LNCaP clone FGC (cell line): ENCODE measurements at regions not wholly inside any gene's neighbourhood (a gene's known extent, or its start where the extent isn't known, plus 50 kb on each side); places are given as distances from the start of the nearest gene placed in this dataset.

ENCODE experiments used
- DNase-seq: peaks from one replicate; pipeline ENCODE4 v3.0.0-alpha.2; 2011; ENCODE audit warnings: low read depth
- H3K4me3 ChIP-seq: 2 replicates; pipeline ENCODE4 v1.5.1; 2011; ENCODE audit warnings: mild to moderate bottlenecking, low read depth, low read length, control low read depth
- CTCF ChIP-seq: IDR thresholded peaks from 2 replicates; pipeline ENCODE4 v1.5.1; 2012; ENCODE audit warnings: mild to moderate bottlenecking; ENCODE audit not compliant: control insufficient read depth, insufficient read depth; ENCODE audit errors: extremely low read depth

DNA sequence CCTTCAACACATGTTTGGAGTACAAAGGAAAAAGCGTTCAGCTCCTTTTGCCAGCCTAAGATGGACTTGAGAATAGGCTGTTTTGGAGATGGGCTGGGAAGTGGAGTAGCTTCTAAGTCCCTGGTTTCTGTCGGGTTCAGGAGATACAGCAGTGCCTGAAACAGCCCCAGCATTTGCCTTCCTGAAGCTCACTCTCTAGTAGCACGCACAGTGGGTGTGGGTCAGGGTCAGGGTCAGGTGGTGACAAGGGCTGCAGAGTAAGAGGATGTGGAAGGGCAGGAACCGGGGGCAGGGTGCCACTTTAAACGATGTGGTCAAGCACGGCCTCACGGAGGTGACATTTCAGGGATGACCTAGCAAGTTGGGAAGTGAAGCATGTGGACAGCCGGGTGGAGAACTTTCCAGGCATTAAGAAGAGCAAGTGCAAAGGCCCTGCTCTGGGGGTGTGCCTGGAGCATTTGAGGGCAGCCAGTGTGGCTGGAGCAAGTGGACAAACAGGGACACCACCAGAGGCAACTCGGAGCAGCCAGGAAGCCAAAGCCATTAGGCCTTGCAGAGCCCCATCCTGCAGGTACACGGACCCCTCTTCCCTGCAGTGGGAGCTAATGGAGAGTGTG lies 382.2 kb upstream of the ZMIZ1 start:
- H3K4me3 ChIP-seq = no peak overlapping the region
- TF ChIP-seq CTCF = no peak
- no peak for DNase-seq

DNA sequence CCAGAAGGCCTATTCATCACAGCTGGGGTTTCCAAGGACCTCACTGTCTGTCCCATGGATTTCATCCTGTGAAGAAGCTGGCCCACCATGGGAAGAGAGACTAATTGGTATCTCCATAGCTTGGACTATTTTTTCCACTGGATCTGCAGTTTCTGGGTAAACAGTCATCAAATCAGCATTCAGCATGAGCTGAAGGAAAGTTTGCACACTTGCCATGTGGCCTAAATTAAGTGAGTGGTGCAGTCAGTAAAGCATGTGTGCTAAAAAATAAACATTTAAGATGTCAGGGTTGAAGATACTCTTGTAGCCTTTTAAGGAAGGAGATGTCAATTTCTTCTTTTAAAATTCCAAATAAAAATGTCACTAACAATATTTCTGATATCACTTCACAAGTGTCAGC lies 381.1 kb upstream of the ZMIZ1 start:
- TF ChIP-seq CTCF = no peak
- no peak for DNase-seq
- H3K4me3 ChIP-seq = no peak overlapping the region

GRCh38 chr10:78688230-78688900 lies 380.4 kb upstream of the ZMIZ1 start:
- no peak overlapping the region for H3K4me3 ChIP-seq
- no peak for TF ChIP-seq CTCF
- no peak for DNase-seq

DNA sequence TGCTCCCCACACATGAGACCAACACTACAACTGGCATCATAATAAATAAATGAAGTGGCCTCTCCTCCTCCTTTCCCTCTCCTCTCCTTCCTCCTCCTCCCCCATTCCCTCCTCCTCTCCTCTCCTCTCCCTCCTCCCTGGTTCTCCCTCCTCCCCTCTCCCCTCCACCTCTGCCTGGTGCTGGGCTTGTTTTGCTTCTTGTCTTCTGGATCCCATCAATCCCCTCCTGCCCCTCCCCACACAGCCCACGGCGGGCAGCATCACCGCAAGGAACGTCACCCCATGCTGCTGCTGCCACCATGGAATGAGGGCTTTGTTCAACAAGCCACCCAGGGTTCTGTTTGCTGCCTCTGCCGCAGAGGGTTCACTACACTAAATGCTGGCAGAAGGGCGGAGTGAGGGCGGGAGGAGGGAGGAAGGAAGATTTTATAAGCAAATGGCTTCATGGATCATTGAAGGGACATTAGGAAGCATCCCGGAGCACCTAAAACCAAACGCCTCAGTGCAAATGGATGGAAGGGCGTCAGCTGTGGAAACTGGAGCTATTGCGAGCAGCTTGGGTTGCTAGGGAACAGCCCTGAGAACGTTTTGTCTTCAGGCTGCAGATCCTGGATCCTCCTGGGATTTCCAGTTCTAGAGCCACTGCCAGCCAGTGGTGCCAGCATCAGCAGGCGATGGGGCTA lies 379.7 kb upstream of the ZMIZ1 start:
- no peak overlapping the region for H3K4me3 ChIP-seq
- no peak for DNase-seq
- TF ChIP-seq CTCF = no peak

- H3K4me3 ChIP-seq = no peak overlapping the region
- TF ChIP-seq CTCF = no peak
- DNase-seq = no peak
These were observed 379.2 kb upstream of the ZMIZ1 start for GRCh38 chr10:78689584-78689935.

DNA sequence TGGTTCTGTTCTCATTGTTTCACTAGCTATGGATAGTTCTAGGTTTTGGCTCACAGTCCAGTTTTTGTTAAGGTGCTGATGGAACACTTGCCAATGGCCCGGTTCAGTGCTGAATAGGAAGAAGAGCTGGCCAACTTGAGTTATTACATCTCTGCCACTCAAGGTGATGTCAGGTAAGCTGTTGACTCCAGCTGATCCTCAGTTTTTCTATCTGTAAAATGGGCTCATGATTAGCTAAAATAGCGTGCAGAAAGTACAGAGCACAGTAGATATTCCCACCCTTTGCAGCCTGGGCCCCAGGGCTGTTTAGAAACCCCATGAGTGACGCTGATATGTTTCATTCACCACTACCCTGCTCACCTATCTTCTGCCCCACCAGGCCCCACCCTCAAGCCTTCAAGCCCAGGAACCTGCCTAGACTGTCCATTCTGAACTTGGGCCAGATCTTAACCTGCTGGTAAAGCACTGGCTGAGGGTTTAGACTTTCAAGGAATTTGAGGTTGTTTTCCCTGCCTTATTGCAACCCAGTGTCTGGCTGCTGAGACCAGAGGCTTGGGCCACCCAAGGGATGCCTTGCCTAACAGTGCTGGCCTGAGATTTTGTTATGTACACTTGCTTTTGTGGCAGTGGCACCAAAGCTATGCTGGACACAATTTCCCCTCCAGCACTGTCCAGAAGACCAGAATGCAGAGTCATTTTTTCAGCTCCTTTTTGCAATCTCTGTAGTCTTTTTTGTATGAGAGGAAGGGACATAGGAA lies 378.2 kb upstream of the ZMIZ1 start:
- no peak for DNase-seq
- no peak for TF ChIP-seq CTCF
- H3K4me3 ChIP-seq = no peak overlapping the region
